HUDEP-2 (cell line): ENCODE measurements at regions not wholly inside any gene's neighbourhood (a gene's known extent, or its start where the extent isn't known, plus 50 kb on each side); places are given as distances from the start of the nearest gene placed in this dataset.
"Not testable (repeated sequence)": the region's sequence is repeated elsewhere in the genome, so short reads cannot be mapped to it uniquely, and the experiment has no call there.

Source experiments
- DNase-seq, 76 experiments: peaks; one replicate each; lab custom pipeline; 2025; ENCODE audit not compliant: unreplicated experiment in 76 of 76; lab: John Stamatoyannopoulos, UW

DNA sequence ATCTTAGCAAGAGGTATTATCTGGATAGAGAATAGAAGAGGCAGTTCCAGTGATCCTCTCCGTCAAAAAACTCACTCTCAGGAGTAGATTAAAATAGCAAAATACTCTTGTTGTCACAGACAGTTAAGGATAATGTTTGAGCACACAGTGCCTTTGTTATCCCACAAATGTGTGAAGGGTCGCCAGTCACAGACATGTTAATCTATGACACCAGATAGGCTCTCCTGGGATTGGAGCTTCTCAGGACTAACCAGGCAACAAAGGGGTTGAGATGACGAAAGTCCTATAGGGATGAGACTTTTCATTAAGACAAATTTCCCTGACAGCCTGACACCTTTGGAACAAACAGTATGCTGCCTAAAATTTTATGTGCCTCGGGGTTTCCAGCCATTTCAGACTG is 1947.1 kb downstream of the OLFM4 start:
- DNase-seq = no peak

DNA sequence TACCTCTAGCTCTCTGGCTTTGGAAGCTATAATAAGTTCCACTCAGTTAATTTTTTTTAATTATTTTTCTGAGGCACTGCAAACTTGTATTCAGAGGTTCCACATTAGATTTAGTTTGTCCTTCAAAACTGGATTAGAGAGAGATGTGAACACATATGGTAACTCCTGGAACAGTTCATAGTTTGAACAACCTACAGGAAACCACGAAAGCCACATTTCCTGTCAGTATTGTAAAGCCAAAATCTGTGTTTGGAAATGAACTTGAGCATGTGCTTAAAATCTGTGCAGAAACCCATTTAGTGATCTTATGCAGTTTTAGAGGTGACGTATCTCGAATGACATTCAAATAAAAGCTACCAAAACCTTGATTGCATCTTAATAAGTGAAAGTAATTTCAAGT is 1952.0 kb downstream of the OLFM4 start:
- DNase-seq = no peak

DNA sequence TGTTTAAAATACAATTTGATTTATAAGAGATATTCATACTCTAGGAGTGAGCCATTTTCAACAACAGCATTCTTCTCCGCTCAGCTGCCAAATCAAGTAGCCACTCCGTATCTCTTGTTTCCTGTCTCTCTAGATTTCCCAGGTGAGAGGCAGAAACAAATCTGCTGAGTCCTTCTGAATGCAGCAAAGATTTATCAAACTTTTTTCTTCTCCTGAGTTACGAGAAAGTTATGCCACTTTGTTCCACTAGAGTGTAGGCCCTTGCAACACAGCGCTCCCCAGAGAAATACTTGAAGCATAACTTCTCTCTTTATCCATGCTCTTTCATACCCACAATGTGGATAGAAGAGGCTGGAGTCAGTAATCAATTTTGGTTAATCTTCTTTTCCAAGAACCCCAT is 1960.8 kb downstream of the OLFM4 start:
- DNase-seq = no peak

DNA sequence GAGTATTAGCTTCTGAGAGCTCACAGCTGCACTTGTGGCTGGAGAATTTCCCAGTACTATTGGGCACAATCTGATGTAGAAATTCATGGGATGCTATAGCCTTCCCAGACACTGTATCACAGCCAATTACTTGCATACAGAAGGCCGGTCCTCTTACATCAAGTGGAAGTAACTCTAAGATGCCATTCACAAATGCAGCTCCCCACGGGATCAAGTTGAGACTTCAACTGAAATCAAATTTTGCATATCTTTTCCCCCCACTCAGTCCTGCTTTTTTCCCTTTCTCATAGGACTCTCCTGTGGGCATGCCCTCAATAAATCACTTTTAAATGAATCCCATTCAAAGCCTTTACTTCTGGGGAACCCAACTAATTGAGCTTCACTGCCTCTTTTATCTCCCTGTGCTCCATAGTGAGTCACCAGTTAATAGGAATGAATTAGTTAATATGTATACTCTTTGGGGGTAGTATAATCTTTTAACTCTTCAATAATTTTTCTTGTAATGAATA is 1970.8 kb downstream of the OLFM4 start:
- DNase-seq = no peak

DNA sequence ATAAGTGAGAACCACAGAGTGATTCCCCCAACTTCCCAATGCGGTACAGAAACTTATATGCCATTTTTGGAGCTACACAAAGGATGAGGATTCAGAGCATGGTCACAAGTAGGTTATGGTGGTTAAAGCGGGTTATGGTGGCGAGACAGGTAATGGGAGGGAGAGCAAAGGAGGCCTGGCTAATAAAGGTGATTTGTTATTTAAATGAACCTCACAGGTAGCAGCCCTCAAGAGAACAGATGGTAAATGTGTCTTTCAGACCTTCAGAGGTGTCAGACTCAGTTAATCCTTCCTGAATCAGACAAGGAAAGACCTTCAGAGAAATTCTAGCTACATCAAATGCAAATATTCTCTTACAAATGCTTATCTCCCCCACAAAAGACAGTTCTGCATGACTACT is 1971.4 kb downstream of the OLFM4 start:
- no peak for DNase-seq

DNA sequence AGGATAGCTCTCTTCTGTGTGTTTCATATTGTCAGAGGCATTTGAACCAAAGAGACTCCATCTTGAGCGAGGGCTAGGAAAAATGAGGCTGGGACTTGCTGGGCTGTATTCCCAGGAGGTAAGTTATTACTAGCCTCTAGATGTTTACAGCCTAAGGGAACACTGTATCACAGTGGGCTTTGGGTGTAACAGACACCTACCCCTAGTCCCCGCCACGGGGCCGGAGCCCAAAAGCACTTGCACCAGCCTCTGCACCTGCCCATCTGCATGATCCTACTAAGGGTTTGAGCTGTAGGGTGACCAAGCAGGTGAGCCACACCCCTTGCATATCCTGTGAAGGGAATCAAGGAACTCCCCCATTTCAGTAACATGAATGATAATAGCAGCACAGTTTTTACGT is 1972.2 kb downstream of the OLFM4 start:
- DNase-seq = no peak

DNA sequence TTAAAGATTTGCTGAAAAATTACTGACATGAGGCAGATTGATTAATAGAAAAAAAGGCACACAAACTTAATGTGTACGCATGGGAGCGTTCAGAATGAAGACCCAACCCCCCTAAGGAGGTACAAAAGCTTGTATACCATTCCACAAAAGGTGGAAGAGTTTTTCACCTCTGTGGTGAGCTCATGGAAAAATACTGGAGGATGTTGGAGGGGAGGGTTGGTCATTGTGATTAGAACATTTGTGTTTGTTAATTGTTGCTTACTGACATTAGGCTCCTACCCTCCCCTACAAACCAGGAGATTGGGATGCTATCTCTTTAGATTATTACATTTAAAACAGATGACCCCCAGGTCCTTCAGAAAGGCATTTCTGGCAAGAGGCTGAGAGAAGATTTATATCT is 1973.3 kb downstream of the OLFM4 start:
- DNase-seq = no peak

DNA sequence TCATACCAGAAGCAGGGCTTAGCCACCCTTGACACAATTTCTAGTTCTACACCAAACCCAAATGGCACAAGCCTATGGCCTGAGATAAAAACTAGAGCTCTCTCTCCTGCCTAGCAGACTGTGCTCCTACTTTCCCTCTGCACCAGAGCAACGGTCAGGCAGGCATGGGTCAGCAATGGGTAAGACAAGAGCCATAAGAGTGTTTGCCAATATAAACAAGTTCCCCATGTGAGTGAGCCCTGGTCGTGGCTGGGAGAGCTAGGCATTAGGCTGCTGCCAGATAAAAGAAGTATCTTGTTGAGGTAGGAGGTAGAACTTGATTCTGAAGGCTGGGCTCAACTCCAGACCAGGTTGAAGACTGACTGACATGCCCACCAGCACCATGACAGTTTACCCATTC is 1979.1 kb downstream of the OLFM4 start:
- no peak for DNase-seq

DNA sequence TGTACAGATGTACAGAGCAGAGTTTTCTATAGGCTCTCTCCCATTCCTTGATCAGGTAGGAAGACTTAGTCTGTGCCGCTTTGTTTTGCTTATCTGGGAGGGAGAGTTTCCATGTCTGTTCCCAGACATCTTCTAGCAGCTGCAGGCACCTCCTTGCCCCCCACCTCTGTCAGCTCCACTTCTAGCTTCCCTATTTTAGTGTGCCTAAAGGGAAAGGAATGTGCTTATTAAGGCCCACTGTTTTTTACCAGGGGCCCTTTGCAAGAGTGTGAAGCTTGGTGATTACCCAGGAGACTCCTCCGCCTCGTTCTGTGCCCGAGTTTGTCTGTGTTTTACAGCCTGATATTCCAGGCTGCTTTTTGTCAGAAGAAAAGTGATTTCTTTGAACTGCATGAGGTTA is 1984.4 kb downstream of the OLFM4 start:
- DNase-seq = no peak

DNA sequence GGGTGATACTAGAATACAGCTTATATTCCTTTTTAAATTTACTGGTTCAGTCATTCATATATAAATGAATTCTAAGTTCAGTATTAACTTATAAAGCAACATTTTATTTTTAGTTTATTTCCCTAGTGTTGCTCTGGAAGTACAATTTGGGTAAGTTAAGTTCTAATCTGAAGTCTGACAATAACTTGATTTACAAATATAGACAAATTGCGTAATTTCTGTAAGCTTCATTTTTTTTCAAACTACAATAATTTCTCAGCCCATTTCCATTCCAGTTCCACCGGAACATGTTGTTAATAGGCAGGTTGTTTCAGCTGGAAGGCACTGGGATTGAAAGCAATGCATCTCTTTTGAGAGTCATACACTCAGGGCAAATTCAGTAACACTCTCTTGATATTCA is 2000.7 kb downstream of the OLFM4 start:
- no peak for DNase-seq

DNA sequence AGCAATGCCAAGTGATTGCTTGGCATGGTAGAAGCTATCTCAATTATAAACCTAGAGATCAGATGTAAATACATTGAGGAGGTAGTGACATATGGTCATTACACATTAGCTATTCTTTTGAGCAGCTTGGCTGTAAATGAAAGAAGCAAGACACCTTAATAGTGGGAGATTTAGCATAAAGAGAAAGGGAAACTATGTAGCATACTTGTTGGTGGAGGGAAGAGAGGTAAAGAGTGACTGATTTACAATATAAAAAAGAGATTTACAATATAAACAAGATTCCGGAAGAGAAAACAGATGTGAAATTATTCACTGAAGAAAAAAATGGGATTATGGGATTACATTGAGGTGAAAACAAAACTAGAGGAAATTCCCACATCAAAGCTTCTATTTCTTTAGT is 2009.6 kb downstream of the OLFM4 start:
- no peak for DNase-seq

DNA sequence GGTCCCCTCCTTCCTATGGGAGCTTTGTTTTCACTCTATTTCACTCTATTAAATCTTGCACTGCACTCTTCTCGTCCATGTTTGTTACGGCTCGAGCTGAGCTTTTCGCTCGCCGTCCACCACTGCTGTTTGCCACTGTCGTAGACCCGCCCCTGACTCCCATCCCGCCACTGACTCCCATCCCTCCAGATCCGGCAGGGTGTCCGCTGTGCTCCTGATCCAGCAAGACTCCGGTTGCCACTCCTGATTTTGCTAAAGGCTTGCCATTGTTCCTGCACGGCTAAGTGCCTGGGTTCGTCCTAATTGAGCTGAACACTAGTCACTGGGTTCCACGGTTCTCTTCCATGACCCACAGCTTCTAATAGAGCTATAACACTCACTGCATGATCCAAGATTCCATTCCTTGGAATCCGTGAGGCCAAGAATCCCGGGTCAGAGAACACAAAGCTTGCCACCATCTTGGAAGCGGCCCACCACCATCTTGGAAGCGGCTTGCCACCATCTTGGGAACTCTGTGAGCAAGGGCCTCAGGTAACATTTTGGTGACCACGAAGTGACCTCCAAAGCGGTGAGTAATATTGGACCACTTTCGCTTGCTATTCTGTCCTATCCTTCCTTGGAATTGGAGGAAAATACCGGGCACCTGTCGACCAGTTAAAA is 2025.4 kb downstream of the OLFM4 start:
- DNase-seq = not testable (repeated sequence)

DNA sequence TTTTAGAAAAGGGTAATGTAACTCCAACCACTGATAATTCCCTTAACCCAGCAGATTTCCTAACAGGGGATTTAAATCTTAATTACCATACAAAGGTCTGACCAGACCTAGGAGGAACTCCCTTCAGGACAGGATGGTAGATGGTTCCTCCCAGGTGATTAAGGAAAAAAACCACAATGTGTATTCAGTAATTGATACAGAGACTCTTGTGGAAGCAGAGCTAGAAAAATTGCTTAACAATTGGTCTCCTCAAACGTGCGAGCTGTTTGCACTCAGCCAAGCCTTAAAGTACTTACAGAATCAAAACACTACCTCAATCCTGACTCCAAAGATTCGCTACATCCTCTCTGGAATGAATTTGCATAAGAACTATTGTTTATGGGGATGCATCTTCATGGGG is 2027.1 kb downstream of the OLFM4 start:
- not testable (repeated sequence) for DNase-seq

DNA sequence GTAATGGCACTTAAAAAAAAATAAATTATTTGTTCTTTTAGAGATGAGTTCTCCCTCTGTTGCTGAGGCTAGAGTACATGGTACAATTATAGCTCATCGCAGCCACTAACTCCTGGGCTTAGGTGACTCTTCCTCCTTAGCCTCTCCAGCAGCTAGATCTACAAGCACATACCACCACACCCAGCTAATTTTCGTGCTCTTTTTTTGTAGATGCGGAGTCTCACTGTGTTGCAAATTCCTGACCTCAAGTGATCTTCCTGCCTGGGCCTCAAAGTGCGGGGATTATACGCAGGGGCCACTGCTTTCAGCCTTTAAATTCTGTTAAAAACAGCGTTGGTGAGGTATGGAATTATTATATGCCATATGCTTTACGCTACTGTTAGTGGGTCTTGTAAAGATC is 2034.0 kb downstream of the OLFM4 start:
- no peak for DNase-seq

DNA sequence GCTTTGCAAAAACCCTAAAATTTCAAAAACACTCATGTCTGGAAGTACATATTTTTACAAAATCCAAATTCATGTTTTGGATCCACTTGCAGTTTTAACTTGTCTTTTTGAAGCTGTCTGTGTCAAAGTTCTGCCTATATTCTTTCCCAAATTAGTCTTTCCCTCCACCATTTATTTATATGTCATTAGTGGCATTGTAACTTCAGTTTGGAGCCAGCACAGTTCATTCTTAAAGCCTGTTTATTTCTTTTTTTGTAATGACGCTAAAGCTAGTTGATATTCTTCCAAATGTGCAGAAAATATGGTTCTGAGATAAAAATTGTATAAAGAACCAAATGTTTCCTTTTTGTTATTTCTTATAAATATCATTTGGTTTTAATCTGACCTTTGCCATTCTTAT is 2039.3 kb downstream of the OLFM4 start:
- DNase-seq = no peak

DNA sequence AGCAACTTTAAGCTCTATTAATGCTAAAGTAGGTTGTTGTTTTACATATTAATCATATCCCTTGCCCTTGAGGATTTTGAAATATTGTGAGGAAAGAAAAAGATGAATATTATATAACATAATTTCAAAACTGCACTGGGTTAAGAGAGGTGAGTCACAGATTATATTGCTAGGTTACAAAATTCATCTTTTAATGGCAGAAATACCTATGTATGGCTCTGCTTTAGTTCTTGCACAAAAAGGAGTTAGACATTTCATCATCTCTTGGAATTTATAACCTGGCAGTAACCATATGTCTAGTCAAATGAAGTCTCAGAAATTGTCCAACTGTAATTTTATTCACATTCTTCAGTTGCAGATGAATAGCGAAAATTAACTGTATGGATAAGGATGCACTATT is 2041.1 kb downstream of the OLFM4 start:
- DNase-seq = no peak

DNA sequence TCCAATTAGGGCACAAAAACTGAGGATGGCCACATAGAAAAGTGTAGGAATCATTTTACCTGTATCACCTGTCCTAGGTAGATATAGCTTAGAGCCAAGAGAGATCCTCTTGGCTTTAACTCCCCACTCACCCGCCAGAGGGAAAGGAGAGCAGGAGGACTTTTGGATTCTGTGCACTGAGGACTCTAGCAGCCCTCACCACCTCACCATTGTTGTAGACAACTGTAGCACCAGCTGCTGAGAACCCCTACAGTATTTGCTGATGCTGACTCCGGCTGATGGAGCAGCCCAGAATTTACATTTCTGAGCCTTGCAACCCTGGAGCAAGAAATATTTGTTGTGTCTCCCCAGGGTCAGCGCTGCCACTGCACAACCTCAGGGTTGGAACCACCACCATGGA is 2044.4 kb downstream of the OLFM4 start:
- no peak for DNase-seq

DNA sequence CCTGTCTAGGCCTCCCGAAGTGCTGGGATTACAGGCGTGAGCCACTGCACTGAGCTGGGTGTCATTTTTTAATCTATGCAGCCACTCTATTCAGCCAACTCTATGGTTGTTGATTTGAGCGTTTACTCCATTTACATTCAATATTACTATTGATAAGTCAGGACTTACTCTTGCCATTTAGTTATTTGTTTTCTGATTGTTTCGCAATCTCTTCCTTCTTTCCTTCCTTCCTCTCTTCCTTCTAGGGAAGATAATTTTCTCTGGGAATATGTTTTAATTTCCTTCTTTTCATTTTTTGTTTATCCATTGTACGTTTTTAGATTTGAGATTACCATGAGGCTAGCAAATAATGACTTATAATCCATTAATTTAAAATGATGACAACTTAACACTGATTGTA is 2056.0 kb downstream of the OLFM4 start:
- DNase-seq = no peak

DNA sequence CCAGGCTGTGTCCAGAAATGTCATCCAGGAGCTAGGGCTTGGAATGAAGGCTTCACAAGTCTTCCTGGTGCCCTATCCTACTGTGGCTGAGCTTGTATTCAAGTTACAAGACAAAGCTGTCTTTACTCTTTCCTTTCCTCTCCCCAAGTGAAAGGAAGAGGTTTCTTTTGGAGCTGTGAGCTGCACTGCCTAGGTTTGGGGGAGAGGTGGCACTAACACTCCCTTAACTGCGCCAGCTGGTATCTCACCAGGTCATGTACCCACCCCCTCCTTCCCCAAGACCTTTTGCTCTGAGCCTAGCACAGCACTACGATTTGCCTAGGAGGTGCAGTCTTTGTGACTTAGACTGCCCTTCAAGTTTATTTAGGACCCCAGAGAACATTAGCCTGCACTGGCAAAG is 2053.6 kb upstream of the PRR20A start:
- DNase-seq = no peak

DNA sequence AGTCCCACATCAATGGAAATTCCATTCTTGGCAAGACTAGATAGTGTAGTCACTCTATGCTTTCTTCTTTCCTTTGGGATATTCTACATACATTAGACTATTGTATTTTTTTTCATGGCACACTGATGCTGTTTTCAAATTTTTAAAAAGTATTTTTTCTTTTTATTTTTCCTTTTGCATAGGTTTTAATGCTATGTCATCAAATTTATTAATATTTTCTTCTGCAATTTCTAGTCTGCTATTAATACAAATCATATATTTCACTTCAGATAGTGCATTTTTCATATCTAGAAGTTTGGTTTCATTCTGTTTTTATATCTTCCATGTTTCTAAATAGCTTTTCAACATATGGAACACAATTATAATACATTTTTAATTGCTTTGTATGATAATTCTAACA is 2050.1 kb upstream of the PRR20A start:
- DNase-seq = no peak

DNA sequence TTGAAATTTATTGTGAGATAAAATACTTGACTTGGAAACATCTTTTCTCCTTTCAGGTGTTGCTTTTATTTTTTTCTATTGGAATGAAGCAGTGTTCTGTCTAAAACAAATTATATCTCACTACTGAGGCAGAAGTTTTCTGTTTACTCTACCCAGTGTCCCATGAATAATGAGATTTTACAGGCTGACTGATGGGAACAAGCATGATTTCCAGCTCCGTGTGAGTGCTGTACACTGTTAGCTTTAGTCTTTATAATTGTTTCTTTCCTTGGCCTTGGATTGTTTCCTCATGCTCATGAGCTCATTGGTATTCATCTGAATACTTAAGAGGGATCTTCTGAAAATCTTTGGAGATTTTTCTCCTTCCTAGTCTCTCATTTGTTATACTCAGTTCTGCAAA is 2049.5 kb upstream of the PRR20A start:
- DNase-seq = no peak

DNA sequence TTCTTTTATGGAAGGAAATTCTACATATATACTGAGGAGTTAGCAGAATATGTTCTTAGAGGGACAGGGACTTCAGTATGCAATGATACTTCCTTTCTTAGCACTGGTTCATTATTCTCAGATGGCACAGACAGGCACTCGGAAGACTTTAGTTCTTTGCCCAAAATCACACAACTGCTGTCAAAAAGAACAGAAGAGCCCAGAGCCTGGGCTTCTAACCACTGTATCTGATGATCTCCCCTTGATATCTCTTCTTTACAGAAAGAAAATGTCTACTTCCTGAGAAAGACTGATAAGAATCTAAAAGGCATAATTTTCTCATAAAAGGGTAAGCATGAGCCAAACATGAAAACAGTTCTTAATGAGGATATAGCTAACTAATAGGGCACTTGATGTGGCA is 2034.2 kb upstream of the PRR20A start:
- DNase-seq = no peak

DNA sequence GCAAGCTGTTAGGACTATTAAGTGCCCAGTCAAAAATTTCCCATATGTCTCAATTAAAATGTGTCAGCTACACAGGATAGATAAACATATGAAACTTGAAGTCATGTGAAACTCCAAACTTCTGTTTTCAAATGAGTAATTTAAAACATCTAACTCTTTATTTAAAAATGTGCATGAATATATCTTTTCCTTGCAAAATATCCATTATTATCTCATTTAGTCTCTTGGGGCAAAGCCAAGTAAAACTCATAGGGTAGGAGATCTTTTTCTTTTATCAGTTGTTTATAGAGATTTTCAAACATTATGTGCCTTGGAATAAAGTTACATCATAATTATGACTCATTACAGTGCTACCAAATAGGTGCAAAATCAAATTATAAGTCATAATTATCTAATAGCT is 2020.1 kb upstream of the PRR20A start:
- no peak for DNase-seq
